ENCODE measurements at regions not wholly inside any gene's neighbourhood (a gene's known extent, or its start where the extent isn't known, plus 50 kb on each side); places are given as distances from the start of the nearest gene placed in this dataset.

GRCh38 chr4:8745005-8745790 lies 126.4 kb downstream of the HMX1 start:
- Histone ChIP-seq H3K9ac (ENCODE audit: low read depth in 2 of 2, low read length in 2 of 2) (no peak overlapping the region), H3K4me3 (no peak overlapping the region), H3K36me3 (no peaks in the 10 kb centered on the region), H3K27ac (no peak overlapping the region), H3K9me3 (no peaks in the 10 kb centered on the region), H3K4me1 (no peaks in the 10 kb centered on the region), H3K27me3 (no peaks in the 10 kb centered on the region)
- no peak for DNase-seq
- TF ChIP-seq CTCF (IDR thresholded peaks at IDR 0.05): no peak
- intact Hi-C loops (cut with DNase I): no loop called here

GRCh38 chr4:8744083-8744805 lies 127.4 kb downstream of the HMX1 start:
- intact Hi-C loops (cut with DNase I): no loop called here
- no peaks in the 10 kb centered on the region for H3K27me3 ChIP-seq
- DNase-seq: no peak

GRCh38 chr4:8742546-8742945 lies 129.1 kb downstream of the HMX1 start:
- Histone ChIP-seq H3K4me1 (no peaks in the 10 kb centered on the region), H3K9ac (ENCODE audit: low read depth in 2 of 2, low read length in 2 of 2) (no peak overlapping the region), H3K27ac (no peak overlapping the region), H3K36me3 (no peaks in the 10 kb centered on the region), H3K27me3 (no peaks in the 10 kb centered on the region), H3K9me3 (no peaks in the 10 kb centered on the region), H3K4me3 (no peak overlapping the region)
- intact Hi-C loops (cut with DNase I): no loop called here
- no peak for TF ChIP-seq CTCF (IDR thresholded peaks at IDR 0.05)
- no peak for DNase-seq

More at GRCh38 chr4:8744083-8744805, 127.4 kb downstream of the HMX1 start:
- TF ChIP-seq CTCF (IDR thresholded peaks at IDR 0.05): no peak
- no peak overlapping the region for H3K9ac ChIP-seq (ENCODE audit: low read depth in 2 of 2, low read length in 2 of 2)
- no peak overlapping the region for H3K4me3 ChIP-seq
- no peaks in the 10 kb centered on the region for H3K4me1 ChIP-seq
- no peak overlapping the region for H3K27ac ChIP-seq
- no peaks in the 10 kb centered on the region for H3K36me3 ChIP-seq
- no peaks in the 10 kb centered on the region for H3K9me3 ChIP-seq

- Histone ChIP-seq H3K4me3 (no peak overlapping the region), H3K27me3 (no peaks in the 10 kb centered on the region), H3K36me3 (no peaks in the 10 kb centered on the region), H3K4me1 (no peaks in the 10 kb centered on the region), H3K9me3 (no peaks in the 10 kb centered on the region), H3K9ac (ENCODE audit: low read depth in 2 of 2, low read length in 2 of 2) (no peak overlapping the region), H3K27ac (no peak overlapping the region)
- no peak for DNase-seq
- no peak for TF ChIP-seq CTCF (IDR thresholded peaks at IDR 0.05)
- intact Hi-C loops (cut with DNase I): no loop called here
Observed at GRCh38 chr4:8741513-8742226, 130.0 kb downstream of the HMX1 start.

- H3K9me3 ChIP-seq: no peaks in the 10 kb centered on the region
- no peak for DNase-seq
- no peak overlapping the region for H3K27ac ChIP-seq
- TF ChIP-seq CTCF (IDR thresholded peaks at IDR 0.05): no peak
- no peaks in the 10 kb centered on the region for H3K27me3 ChIP-seq
- H3K9ac ChIP-seq (ENCODE audit: low read depth in 2 of 2, low read length in 2 of 2): no peak overlapping the region
- H3K4me3 ChIP-seq: no peak overlapping the region
- no peaks in the 10 kb centered on the region for H3K36me3 ChIP-seq
- intact Hi-C loops (cut with DNase I): no loop called here
- no peaks in the 10 kb centered on the region for H3K4me1 ChIP-seq
Observed at GRCh38 chr4:8740666-8741395, 130.8 kb downstream of the HMX1 start.

All from colonic mucosa (tissue), 4 donors.